Skeletal muscle satellite cell (primary cell): ENCODE measurements at regions not wholly inside any gene's neighbourhood (a gene's known extent, or its start where the extent isn't known, plus 50 kb on each side); places are given as distances from the start of the nearest gene placed in this dataset.

Experiments used
- H3K27me3 ChIP-seq: 2 replicates; pipeline ENCODE4 v1.7.0; 2013; ENCODE audit warnings: low read length; ENCODE audit not compliant: control insufficient read depth, insufficient read depth
- H3K36me3 ChIP-seq: 2 replicates; pipeline ENCODE4 v1.7.0; 2013; ENCODE audit warnings: mild to moderate bottlenecking, control low read depth, low read length; ENCODE audit not compliant: insufficient read depth
- H3K4me1 ChIP-seq: 2 replicates; pipeline ENCODE4 v1.7.0; 2013; ENCODE audit warnings: low read length; ENCODE audit not compliant: control insufficient read depth, insufficient read depth
- H3K4me2 ChIP-seq: 2 replicates; pipeline ENCODE4 v1.7.0; 2013; ENCODE audit warnings: mild to moderate bottlenecking, low read length
- H3K4me3 ChIP-seq: 2 replicates; pipeline ENCODE4 v1.7.0; 2013; ENCODE audit warnings: low read length
- H3K9ac ChIP-seq: 2 replicates; pipeline ENCODE4 v1.7.0; 2013; ENCODE audit warnings: mild to moderate bottlenecking, low read depth, low read length, moderate library complexity
- H3K9me3 ChIP-seq: replicated peaks from 2 replicates; pipeline ENCODE4 v1.7.0; 2013; ENCODE audit warnings: mild to moderate bottlenecking, control low read depth, low read length

DNA sequence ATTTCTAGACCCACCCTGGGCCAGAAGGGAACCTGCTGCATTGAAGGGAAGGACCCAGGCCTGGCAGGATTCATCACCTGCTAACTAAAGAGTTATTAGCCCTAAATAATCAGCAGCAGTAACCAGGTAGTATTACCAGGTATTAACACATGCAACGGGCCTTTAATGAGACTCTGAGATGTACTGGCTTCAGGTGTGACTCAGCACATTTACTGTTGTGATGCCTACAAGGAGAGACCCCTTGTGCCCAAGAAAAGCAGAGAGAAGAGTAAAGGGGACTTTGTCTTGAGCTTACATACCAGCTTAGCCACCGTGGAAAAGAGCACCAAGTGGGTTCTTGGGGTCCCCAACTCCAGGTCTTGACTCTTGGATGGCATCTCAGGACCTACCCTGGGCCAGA lies 243.1 kb upstream of the SLC39A10 start:
- Histone ChIP-seq H3K4me3 (no peak overlapping the region), H3K9me3 (no peaks in the 10 kb centered on the region), H3K4me2 (no peak overlapping the region), H3K36me3 (no peaks in the 10 kb centered on the region), H3K9ac (no peak overlapping the region), H3K27me3 (no peaks in the 10 kb centered on the region), H3K4me1 (peaks cover 6% of the 10 kb centered on the region)

DNA sequence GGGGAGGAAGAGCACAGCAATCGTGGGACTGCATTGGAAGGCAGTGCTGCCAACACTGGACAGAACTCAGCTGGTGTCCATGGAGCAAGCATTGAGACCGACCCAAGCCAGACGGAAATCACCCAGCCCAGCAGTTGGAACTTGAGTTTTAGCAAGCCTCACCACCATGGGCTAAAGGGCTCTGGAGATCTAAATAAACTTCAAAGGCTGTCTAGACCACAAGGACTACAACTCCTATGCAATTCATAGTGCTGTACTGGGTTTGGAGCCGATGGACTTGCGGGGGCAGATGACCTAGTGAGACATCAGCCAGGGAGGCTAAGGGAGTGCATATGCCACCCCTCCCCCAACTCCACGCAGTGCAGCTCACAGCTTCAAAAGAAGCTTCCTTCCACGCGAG lies 243.6 kb upstream of the SLC39A10 start:
- H3K4me1 ChIP-seq = peaks cover 6% of the 10 kb centered on the region
- no peak overlapping the region for H3K4me2 ChIP-seq
- no peak overlapping the region for H3K9ac ChIP-seq
- no peaks in the 10 kb centered on the region for H3K27me3 ChIP-seq
- no peaks in the 10 kb centered on the region for H3K9me3 ChIP-seq
- H3K36me3 ChIP-seq = no peaks in the 10 kb centered on the region
- H3K4me3 ChIP-seq = no peak overlapping the region

DNA sequence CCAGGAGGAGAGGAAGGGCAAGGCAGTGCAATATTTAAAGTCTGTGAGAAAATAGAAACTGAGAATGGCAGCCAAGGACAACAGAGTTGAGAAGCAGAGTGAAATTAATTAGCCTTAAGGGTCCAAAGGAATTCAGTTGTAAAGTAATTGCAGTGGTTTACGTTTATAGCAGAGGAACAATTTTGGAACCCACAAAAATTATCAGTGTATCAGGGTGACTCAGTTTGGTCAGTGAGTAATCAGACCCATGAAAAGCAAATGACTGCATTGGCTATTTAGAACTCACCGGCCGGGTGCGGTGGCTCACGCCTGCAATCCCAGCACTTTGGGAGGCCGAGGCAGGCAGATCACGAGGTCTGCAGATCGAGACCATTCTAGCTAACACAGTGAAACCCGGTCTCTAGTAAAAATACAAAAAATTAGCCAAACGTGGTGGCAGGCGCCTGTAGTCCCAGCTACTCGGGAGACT lies 245.8 kb upstream of the SLC39A10 start:
- no peak overlapping the region for H3K4me2 ChIP-seq
- no peaks in the 10 kb centered on the region for H3K36me3 ChIP-seq
- no peaks in the 10 kb centered on the region for H3K27me3 ChIP-seq
- no peaks in the 10 kb centered on the region for H3K9me3 ChIP-seq
- H3K9ac ChIP-seq = no peak overlapping the region
- H3K4me1 ChIP-seq = peaks cover 9% of the 10 kb centered on the region
- no peak overlapping the region for H3K4me3 ChIP-seq

DNA sequence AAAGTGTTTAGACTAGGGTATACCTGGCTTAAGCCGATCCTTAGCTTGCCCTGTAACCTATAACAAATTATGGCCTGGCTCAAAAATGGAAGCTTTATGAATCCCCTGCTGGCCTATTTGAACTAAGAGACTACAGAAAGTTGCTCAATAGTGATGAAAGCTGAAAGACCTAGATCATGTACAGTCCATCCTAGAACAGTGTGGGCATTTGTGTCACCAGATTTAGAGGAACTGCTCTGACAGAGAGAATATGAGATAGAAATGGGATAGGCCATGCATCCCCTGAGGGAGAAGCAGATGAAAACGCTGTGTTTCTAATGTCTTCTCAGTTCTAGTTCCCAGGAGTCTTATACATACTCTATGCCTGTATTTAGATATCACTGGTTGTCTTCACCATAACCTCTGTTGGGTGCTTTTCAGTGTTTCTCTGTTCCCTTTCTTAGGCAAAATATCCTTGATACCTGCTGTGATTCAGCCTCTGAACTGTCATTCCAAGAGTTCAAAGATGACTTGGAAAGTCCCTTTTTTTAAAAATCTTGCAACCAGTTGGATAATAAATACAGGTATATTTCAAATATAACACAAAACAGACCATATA lies 246.9 kb upstream of the SLC39A10 start:
- Histone ChIP-seq H3K27me3 (no peaks in the 10 kb centered on the region), H3K4me1 (peaks cover 9% of the 10 kb centered on the region), H3K9ac (no peak overlapping the region), H3K9me3 (no peaks in the 10 kb centered on the region), H3K36me3 (no peaks in the 10 kb centered on the region), H3K4me3 (no peak overlapping the region), H3K4me2 (no peak overlapping the region)

DNA sequence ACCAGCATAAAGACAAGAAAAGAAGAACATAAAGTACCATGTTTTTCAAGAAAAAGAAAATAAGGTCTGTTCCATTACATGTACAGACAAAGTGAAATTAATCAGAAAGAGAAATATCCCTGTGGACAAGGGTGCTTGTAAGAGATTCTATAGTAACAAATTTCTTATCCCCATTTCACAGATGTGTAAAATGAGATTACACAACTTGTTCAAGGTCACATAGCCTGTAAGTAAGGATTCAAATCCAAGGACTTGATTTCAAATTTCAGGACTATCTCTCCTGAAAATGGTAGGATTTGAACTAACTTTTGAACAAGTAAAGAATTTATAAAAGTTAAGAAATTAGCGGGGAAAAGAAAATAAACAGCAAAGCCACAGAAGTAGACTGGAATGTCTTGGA lies 248.2 kb upstream of the SLC39A10 start:
- H3K9ac ChIP-seq = no peak overlapping the region
- H3K9me3 ChIP-seq = no peaks in the 10 kb centered on the region
- H3K36me3 ChIP-seq = no peaks in the 10 kb centered on the region
- H3K4me1 ChIP-seq = peaks cover 9% of the 10 kb centered on the region
- no peaks in the 10 kb centered on the region for H3K27me3 ChIP-seq
- no peak overlapping the region for H3K4me2 ChIP-seq
- H3K4me3 ChIP-seq = no peak overlapping the region

DNA sequence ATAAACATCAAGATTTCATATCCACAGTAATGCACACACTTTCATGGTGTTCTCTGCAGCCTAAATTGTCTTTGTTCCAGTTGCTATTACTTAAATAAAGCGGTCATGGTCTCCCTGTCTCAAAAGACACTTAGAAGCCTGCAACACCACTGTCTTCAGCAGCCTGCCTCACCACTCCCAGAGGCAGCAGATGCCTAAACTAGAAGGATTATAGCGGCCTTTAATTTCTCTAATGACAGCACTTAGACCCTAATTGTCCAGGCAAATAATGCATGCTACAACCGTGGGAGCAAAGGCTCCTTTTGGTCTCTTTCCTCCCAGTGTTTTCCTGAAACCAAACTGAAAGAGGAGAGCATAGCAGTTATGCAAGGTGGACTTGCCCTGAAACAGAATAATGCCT lies 248.8 kb upstream of the SLC39A10 start:
- Histone ChIP-seq H3K4me1 (peaks cover 9% of the 10 kb centered on the region), H3K9ac (no peak overlapping the region), H3K27me3 (no peaks in the 10 kb centered on the region), H3K4me3 (no peak overlapping the region), H3K36me3 (no peaks in the 10 kb centered on the region), H3K4me2 (no peak overlapping the region), H3K9me3 (no peaks in the 10 kb centered on the region)

DNA sequence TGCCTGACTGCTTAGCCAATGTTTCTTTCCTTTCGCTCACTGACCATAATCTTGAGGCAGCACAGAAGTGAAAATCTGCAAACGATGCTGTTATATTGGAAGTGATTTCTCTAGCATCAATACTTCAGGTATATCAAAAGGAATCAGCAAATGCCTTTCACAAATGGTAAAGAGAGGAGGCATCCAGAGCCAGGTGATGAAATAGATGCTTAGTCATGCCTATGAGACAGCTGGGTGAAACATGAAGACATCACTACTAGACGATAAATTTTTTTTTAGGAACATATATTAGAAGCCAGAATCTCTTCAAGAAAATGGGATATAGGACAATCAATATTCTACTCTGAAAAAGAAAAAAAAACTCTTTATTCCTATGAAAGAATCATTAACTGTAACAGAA lies 249.2 kb upstream of the SLC39A10 start:
- H3K4me2 ChIP-seq = no peak overlapping the region
- H3K4me1 ChIP-seq = peaks cover 9% of the 10 kb centered on the region
- H3K9me3 ChIP-seq = no peaks in the 10 kb centered on the region
- H3K4me3 ChIP-seq = no peak overlapping the region
- no peaks in the 10 kb centered on the region for H3K27me3 ChIP-seq
- no peak overlapping the region for H3K9ac ChIP-seq
- H3K36me3 ChIP-seq = no peaks in the 10 kb centered on the region

DNA sequence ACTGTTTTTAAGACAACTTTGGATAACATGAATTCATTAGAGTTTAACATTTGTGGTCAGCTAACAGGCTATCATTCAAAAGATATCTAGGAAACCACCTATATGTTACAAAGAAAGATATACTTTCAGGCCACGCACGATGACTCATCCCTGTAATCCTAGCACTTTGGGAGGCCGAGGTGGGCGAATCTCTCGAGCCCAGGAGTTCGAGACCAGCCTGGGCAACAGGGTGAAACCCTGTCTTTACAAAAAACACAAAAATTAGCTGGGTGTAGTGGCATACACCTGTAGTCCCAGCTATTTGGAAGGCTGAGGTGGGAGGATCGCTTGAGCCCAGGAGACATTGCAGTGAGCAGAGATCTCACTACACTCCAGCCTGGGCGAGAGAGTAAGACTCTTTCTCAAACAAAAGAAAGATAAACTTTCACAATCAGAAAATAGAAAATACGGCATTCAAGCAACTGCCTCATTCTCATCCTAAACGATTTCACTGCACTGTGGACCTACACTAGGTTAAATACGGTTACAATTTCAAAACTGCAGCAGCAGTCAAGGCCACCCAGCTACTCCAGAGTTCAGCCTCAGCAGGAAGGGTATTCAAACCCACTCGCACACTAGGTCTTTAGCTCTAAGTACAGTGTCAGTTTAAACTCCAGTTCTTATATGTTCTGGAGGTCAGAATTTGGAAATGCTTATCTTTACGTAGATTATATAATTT lies 250.0 kb upstream of the SLC39A10 start:
- Histone ChIP-seq H3K27me3 (no peaks in the 10 kb centered on the region), H3K9ac (no peak overlapping the region), H3K4me3 (no peak overlapping the region), H3K9me3 (no peaks in the 10 kb centered on the region), H3K4me2 (no peak overlapping the region), H3K4me1 (peaks cover 9% of the 10 kb centered on the region), H3K36me3 (no peaks in the 10 kb centered on the region)

DNA sequence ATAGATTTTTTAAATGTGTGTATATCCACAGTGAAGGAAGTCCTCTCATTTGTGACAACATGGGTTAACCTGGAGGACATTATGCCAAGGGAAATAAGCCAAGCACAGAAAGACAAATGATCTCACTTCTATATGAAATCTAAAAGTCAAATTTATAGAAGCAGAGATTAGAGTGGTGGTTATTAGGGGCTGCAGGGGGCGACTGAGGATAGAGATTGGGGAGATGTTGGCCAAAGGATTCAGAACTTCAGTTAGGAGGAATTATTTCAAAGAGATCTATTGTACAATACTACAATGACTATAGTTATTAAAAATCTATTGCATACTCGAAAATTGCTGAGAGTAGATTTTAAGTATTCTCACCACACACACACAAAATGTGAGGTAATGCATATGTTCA lies 252.4 kb upstream of the SLC39A10 start:
- Histone ChIP-seq H3K9ac (no peak overlapping the region), H3K4me1 (peaks cover 3% of the 10 kb centered on the region), H3K9me3 (no peaks in the 10 kb centered on the region), H3K36me3 (no peaks in the 10 kb centered on the region), H3K4me2 (no peak overlapping the region), H3K27me3 (no peaks in the 10 kb centered on the region), H3K4me3 (no peak overlapping the region)

DNA sequence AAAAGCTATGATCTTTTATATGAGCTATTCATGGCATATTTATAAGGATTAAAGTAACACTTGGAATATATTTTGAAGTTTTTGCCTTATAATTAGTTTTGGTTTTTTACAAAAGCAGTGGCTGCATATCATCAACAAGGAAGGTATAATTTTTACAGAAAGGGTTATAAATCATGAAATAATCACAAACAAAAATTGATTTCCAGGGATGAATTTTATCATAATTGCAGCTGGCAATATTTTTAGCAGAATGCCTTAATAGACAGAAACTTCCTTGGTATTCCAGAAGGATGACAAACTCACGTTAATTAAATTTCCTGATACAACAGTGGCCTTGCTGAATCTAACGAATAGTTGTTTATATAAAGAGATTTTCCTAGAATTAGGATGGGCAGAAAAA lies 260.5 kb upstream of the SLC39A10 start:
- no peaks in the 10 kb centered on the region for H3K27me3 ChIP-seq
- no peak overlapping the region for H3K4me3 ChIP-seq
- H3K4me1 ChIP-seq = no peaks in the 10 kb centered on the region
- no peak overlapping the region for H3K4me2 ChIP-seq
- no peaks in the 10 kb centered on the region for H3K9me3 ChIP-seq
- H3K9ac ChIP-seq = no peak overlapping the region
- H3K36me3 ChIP-seq = no peaks in the 10 kb centered on the region

DNA sequence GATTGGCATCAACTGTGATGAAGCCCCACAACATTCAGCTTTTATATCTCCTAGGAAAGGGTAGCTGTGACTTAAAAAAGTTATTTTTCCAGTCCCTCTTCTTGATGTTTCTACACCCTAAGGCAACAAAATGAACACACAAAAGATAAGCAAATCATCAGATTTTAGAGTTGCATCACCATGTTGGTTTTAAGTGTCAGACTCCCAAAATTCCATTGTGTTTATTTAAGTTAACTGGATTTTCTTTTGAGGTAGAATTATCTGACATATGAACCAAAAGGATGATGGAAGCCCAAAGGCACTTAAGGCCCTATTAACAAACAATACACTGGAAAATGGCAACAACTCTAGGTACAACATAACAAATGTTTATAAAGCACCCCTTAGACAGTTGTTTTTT lies 261.7 kb upstream of the SLC39A10 start:
- Histone ChIP-seq H3K9me3 (no peaks in the 10 kb centered on the region), H3K27me3 (no peaks in the 10 kb centered on the region), H3K4me1 (no peaks in the 10 kb centered on the region), H3K9ac (no peak overlapping the region), H3K4me2 (no peak overlapping the region), H3K36me3 (no peaks in the 10 kb centered on the region), H3K4me3 (no peak overlapping the region)
